SK-N-SH (cell line): ENCODE measurements at regions not wholly inside any gene's neighbourhood (a gene's known extent, or its start where the extent isn't known, plus 50 kb on each side); places are given as distances from the start of the nearest gene placed in this dataset.

ENCODE experiments used
- CTCF ChIA-PET: fragments of 300-600, 350-600 bp; formaldehyde crosslinking; extraction: SDS; loops from one replicate; lab custom pipeline; 2021; lab: Yijun Ruan, JAX
- POLR2A ChIA-PET: fragments of 350-600 bp; sonication (Branson Sonifier 250); formaldehyde crosslinking; extraction: SDS; loops from one replicate; lab custom pipeline; 2020; ENCODE audit warnings: antibody characterized with exemption, inconsistent platforms; lab: Yijun Ruan, JAX
- DNase-seq: peaks from one replicate; pipeline ENCODE4 v3.0.0; 2012
- H2AFZ ChIP-seq: fragments of 200-600 bp; sonication (generic); 2 replicates; pipeline ENCODE4 v1.8.1; 2016; ENCODE audit warnings: antibody characterized with exemption, mild to moderate bottlenecking, low read depth
- H3F3A ChIP-seq: fragments of 200-600 bp; sonication (generic); replicated peaks from 2 replicates; pipeline ENCODE3; 2016; ENCODE audit warnings: antibody characterized with exemption, mild to moderate bottlenecking; ENCODE audit not compliant: insufficient read depth
- H3K27ac ChIP-seq, 2 experiments: fragments of 200-500 bp in 1 of 2; fragments of 200-600 bp in 1 of 2; sonication (Bioruptor generic) in 1 of 2; sonication (generic), shearing (Covaris generic) in 1 of 2; 2 replicates each; pipeline versions ENCODE4 v1.5.1 to v1.6.1; 2014 to 2016; ENCODE audit warnings: low read depth in 2 of 2, inconsistent platforms in 1 of 2, low read length in 1 of 2, mild to moderate bottlenecking in 1 of 2, mixed read lengths in 1 of 2
- H3K27me3 ChIP-seq: fragments of 200-600 bp; sonication (generic), shearing (Covaris generic); 2 replicates; pipeline ENCODE4 v1.6.1; 2016; ENCODE audit warnings: mixed run types; ENCODE audit not compliant: insufficient read depth
- H3K36me3 ChIP-seq, 2 experiments: fragments of 200-500 bp in 1 of 2; fragments of 200-600 bp in 1 of 2; sonication (Bioruptor generic) in 1 of 2; sonication (generic) in 1 of 2; replicated peaks in 1 of 2; 2 replicates each; pipeline versions ENCODE3 to v1.5.1; 2014 to 2016; ENCODE audit warnings: low read length in 1 of 2, mild to moderate bottlenecking in 1 of 2; ENCODE audit not compliant: insufficient read depth in 2 of 2, control insufficient read depth in 1 of 2
- H3K4me1 ChIP-seq, 2 experiments: fragments of 200-500 bp in 1 of 2; fragments of 200-600 bp in 1 of 2; sonication (Bioruptor generic) in 1 of 2; sonication (generic), shearing (Covaris generic) in 1 of 2; 2 replicates each; pipeline versions ENCODE4 v1.5.1 to v1.6.1; 2014 to 2016; ENCODE audit warnings: low read depth in 1 of 2, low read length in 1 of 2, mixed run types in 1 of 2; ENCODE audit not compliant: insufficient read depth in 2 of 2, control insufficient read depth in 1 of 2
- H3K4me2 ChIP-seq: fragments of 200-600 bp; sonication (generic), shearing (Covaris generic); 2 replicates; pipeline ENCODE4 v1.6.1; 2017; ENCODE audit warnings: mixed run types
- H3K4me3 ChIP-seq, 2 experiments: fragments of 200-500 bp in 1 of 2; fragments of 200-600 bp in 1 of 2; sonication (Bioruptor generic) in 1 of 2; sonication (generic), shearing (Covaris generic) in 1 of 2; 2 replicates each; pipeline versions ENCODE4 v1.5.1 to v1.8.1; 2014 to 2016; ENCODE audit warnings: low read depth in 2 of 2, inconsistent platforms in 1 of 2, low read length in 1 of 2, mild to moderate bottlenecking in 1 of 2, mixed read lengths in 1 of 2, moderate library complexity in 1 of 2
- H3K79me2 ChIP-seq: fragments of 200-600 bp; sonication (generic); 2 replicates; pipeline ENCODE4 v1.8.1; 2017; ENCODE audit warnings: mild to moderate bottlenecking; ENCODE audit not compliant: insufficient read depth
- H3K9ac ChIP-seq: fragments of 200-600 bp; sonication (generic); 2 replicates; pipeline ENCODE4 v1.6.1; 2017; ENCODE audit warnings: mixed run types
- H3K9me2 ChIP-seq: fragments of 200-600 bp; sonication (generic); 2 replicates; pipeline ENCODE4 v1.6.1; 2017; ENCODE audit warnings: mixed run types
- H3K9me3 ChIP-seq: fragments of 200-600 bp; sonication (generic); 2 replicates; pipeline ENCODE4 v1.6.1; 2017; ENCODE audit warnings: mixed run types, mild to moderate bottlenecking, moderate library complexity
- H4K20me1 ChIP-seq: fragments of 200-600 bp; sonication (generic); 2 replicates; pipeline ENCODE4 v1.6.1; 2017; ENCODE audit warnings: mild to moderate bottlenecking, mixed run types; ENCODE audit not compliant: insufficient read depth
- CHD2 ChIP-seq: fragments of 150-350 bp; IDR thresholded peaks from 2 replicates; pipeline ENCODE4 v1.6.1; 2018; ENCODE audit warnings: low read length; ENCODE audit not compliant: partially characterized antibody
- ELF1 ChIP-seq: IDR thresholded peaks from 2 replicates; pipeline ENCODE4 v1.4.0; 2012
- FOSL2 ChIP-seq: IDR thresholded peaks from 2 replicates; pipeline ENCODE4 v1.4.0; 2012; ENCODE audit warnings: low read depth, mild to moderate bottlenecking, moderate library complexity, borderline replicate concordance
- FOXM1 ChIP-seq: IDR thresholded peaks from 2 replicates; pipeline ENCODE4 v1.4.0; 2012; ENCODE audit warnings: low read depth, mild to moderate bottlenecking
- JUND ChIP-seq: IDR thresholded peaks from 2 replicates; pipeline ENCODE4 v1.4.0; 2012
- MEF2A ChIP-seq: IDR thresholded peaks from 2 replicates; pipeline ENCODE4 v1.4.0; 2012; ENCODE audit warnings: low read depth, borderline replicate concordance
- RAD21 ChIP-seq: IDR thresholded peaks from 2 replicates; pipeline ENCODE4 v1.6.1; 2012; ENCODE audit warnings: mild to moderate bottlenecking, low read length
- RFX5 ChIP-seq: IDR thresholded peaks from 2 replicates; pipeline ENCODE4 v1.6.1; 2012; ENCODE audit warnings: mild to moderate bottlenecking, improper control_type of control experiment, low read length
- RXRA ChIP-seq: IDR thresholded peaks from 2 replicates; pipeline ENCODE4 v1.4.0; 2012; ENCODE audit warnings: low read depth, mild to moderate bottlenecking, borderline replicate concordance
- TAF1 ChIP-seq: IDR thresholded peaks from 2 replicates; pipeline ENCODE4 v1.6.1; 2012; ENCODE audit warnings: low read depth, mild to moderate bottlenecking, low read length, moderate library complexity, borderline replicate concordance
- TCF12 ChIP-seq: IDR thresholded peaks from 2 replicates; pipeline ENCODE4 v1.4.0; 2012
- TEAD4 ChIP-seq: IDR thresholded peaks from 2 replicates; pipeline ENCODE4 v1.4.0; 2012; ENCODE audit warnings: mild to moderate bottlenecking, borderline replicate concordance; ENCODE audit not compliant: insufficient read depth
- YY1 ChIP-seq: IDR thresholded peaks from 2 replicates; pipeline ENCODE4 v1.4.0; 2012; ENCODE audit warnings: low read depth, mild to moderate bottlenecking
- WGBS: methylation state at CpG from one replicate; pipeline ENCODE4 v1.1.6; 2017; ENCODE audit warnings: low lambda C conversion rate; 5-methylcytosine and 5-hydroxymethylcytosine counted together
- TF ChIP-seq, protein P1 (sequence below): fragments of 200-600 bp; sonication (generic); IDR thresholded peaks from 2 replicates; pipeline ENCODE4 v1.6.1; 2017; ENCODE audit warnings: antibody characterized with exemption, mild to moderate bottlenecking, moderate library complexity
- TF ChIP-seq, protein P2 (sequence below): IDR thresholded peaks from 2 replicates; pipeline ENCODE4 v1.4.0; 2012; ENCODE audit warnings: low read depth, borderline replicate concordance
- TF ChIP-seq, protein P3 (sequence below): IDR thresholded peaks from 2 replicates; pipeline ENCODE4 v1.4.0; 2012; ENCODE audit warnings: low read depth, borderline replicate concordance
- TF ChIP-seq, protein P4 (sequence below): IDR thresholded peaks from 2 replicates; pipeline ENCODE4 v1.6.1; 2012; ENCODE audit warnings: mild to moderate bottlenecking, low read depth, low read length, moderate library complexity
- TF ChIP-seq, protein P5 (sequence below): IDR thresholded peaks from 2 replicates; pipeline ENCODE4; 2012
- TF ChIP-seq, protein P6 (sequence below): IDR thresholded peaks from 2 replicates; pipeline ENCODE4 v1.4.0; 2012; ENCODE audit warnings: low read depth
- TF ChIP-seq, protein P7 (sequence below): fragments of 150-350 bp; IDR thresholded peaks from 2 replicates; pipeline ENCODE4 v1.6.1; 2016; ENCODE audit warnings: mild to moderate bottlenecking, low read depth, low read length

DNA sequence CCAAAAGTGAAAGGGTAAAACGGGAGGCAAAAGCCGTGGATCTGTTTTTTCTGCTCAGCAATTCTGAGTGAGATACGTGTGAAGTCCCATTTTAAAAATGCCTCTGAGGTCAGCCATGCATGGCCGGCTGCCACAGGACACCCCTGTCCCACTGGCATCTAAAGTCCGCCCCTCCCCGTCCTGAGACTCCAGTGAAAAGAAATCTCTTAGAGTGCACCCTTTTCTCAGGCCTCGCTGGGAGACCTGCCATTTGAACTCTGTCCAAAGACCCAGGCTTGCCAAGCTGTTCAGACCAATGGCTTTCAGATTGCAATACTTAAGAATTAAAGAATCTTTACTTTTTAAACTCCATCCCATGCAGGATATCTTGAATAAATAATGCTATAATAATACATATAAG lies 61.0 kb upstream of the SLC24A5 start:
- H3K27me3 ChIP-seq: no peaks in the 10 kb centered on the region
- peaks cover 4 to 6% of the 10 kb centered on the region in 2 experiments; a peak in 3 of 4 replicates for H3K4me1 ChIP-seq
- POLR2A ChIA-PET: no interaction called here
- H3K27ac ChIP-seq: no peak overlapping the region
- H3K9me3 ChIP-seq: no peaks in the 10 kb centered on the region
- no peak overlapping the region for H3K4me3 ChIP-seq
- no peak overlapping the region for H2AFZ ChIP-seq
- TF ChIP-seq FOXM1 (no peak), RAD21 (no peak), JUND (no peak), TAF1 (no peak), TEAD4 (no peak), FOSL2 (no peak), TCF12 (no peak), CHD2 (no peak), ELF1 (no peak), YY1 (no peak), MEF2A (no peak), RFX5 (no peak), RXRA (no peak)
- TF ChIP-seq, protein P1, sequence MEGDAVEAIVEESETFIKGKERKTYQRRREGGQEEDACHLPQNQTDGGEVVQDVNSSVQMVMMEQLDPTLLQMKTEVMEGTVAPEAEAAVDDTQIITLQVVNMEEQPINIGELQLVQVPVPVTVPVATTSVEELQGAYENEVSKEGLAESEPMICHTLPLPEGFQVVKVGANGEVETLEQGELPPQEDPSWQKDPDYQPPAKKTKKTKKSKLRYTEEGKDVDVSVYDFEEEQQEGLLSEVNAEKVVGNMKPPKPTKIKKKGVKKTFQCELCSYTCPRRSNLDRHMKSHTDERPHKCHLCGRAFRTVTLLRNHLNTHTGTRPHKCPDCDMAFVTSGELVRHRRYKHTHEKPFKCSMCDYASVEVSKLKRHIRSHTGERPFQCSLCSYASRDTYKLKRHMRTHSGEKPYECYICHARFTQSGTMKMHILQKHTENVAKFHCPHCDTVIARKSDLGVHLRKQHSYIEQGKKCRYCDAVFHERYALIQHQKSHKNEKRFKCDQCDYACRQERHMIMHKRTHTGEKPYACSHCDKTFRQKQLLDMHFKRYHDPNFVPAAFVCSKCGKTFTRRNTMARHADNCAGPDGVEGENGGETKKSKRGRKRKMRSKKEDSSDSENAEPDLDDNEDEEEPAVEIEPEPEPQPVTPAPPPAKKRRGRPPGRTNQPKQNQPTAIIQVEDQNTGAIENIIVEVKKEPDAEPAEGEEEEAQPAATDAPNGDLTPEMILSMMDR: no peak
- TF ChIP-seq, protein P2, sequence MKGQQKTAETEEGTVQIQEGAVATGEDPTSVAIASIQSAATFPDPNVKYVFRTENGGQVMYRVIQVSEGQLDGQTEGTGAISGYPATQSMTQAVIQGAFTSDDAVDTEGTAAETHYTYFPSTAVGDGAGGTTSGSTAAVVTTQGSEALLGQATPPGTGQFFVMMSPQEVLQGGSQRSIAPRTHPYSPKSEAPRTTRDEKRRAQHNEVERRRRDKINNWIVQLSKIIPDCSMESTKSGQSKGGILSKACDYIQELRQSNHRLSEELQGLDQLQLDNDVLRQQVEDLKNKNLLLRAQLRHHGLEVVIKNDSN: no peak
- TF ChIP-seq, protein P3, sequence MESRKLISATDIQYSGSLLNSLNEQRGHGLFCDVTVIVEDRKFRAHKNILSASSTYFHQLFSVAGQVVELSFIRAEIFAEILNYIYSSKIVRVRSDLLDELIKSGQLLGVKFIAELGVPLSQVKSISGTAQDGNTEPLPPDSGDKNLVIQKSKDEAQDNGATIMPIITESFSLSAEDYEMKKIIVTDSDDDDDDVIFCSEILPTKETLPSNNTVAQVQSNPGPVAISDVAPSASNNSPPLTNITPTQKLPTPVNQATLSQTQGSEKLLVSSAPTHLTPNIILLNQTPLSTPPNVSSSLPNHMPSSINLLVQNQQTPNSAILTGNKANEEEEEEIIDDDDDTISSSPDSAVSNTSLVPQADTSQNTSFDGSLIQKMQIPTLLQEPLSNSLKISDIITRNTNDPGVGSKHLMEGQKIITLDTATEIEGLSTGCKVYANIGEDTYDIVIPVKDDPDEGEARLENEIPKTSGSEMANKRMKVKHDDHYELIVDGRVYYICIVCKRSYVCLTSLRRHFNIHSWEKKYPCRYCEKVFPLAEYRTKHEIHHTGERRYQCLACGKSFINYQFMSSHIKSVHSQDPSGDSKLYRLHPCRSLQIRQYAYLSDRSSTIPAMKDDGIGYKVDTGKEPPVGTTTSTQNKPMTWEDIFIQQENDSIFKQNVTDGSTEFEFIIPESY: no peak
- TF ChIP-seq, protein P4, sequence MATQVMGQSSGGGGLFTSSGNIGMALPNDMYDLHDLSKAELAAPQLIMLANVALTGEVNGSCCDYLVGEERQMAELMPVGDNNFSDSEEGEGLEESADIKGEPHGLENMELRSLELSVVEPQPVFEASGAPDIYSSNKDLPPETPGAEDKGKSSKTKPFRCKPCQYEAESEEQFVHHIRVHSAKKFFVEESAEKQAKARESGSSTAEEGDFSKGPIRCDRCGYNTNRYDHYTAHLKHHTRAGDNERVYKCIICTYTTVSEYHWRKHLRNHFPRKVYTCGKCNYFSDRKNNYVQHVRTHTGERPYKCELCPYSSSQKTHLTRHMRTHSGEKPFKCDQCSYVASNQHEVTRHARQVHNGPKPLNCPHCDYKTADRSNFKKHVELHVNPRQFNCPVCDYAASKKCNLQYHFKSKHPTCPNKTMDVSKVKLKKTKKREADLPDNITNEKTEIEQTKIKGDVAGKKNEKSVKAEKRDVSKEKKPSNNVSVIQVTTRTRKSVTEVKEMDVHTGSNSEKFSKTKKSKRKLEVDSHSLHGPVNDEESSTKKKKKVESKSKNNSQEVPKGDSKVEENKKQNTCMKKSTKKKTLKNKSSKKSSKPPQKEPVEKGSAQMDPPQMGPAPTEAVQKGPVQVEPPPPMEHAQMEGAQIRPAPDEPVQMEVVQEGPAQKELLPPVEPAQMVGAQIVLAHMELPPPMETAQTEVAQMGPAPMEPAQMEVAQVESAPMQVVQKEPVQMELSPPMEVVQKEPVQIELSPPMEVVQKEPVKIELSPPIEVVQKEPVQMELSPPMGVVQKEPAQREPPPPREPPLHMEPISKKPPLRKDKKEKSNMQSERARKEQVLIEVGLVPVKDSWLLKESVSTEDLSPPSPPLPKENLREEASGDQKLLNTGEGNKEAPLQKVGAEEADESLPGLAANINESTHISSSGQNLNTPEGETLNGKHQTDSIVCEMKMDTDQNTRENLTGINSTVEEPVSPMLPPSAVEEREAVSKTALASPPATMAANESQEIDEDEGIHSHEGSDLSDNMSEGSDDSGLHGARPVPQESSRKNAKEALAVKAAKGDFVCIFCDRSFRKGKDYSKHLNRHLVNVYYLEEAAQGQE: no peak
- TF ChIP-seq, protein P5, sequence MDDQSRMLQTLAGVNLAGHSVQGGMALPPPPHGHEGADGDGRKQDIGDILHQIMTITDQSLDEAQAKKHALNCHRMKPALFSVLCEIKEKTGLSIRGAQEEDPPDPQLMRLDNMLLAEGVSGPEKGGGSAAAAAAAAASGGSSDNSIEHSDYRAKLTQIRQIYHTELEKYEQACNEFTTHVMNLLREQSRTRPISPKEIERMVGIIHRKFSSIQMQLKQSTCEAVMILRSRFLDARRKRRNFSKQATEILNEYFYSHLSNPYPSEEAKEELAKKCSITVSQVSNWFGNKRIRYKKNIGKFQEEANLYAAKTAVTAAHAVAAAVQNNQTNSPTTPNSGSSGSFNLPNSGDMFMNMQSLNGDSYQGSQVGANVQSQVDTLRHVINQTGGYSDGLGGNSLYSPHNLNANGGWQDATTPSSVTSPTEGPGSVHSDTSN: no peak
- TF ChIP-seq, protein P6, sequence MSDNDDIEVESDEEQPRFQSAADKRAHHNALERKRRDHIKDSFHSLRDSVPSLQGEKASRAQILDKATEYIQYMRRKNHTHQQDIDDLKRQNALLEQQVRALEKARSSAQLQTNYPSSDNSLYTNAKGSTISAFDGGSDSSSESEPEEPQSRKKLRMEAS: no peak
- TF ChIP-seq, protein P7, sequence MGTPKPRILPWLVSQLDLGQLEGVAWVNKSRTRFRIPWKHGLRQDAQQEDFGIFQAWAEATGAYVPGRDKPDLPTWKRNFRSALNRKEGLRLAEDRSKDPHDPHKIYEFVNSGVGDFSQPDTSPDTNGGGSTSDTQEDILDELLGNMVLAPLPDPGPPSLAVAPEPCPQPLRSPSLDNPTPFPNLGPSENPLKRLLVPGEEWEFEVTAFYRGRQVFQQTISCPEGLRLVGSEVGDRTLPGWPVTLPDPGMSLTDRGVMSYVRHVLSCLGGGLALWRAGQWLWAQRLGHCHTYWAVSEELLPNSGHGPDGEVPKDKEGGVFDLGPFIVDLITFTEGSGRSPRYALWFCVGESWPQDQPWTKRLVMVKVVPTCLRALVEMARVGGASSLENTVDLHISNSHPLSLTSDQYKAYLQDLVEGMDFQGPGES: no peak
- no peaks in the 10 kb centered on the region for H3K36me3 ChIP-seq
- no peak overlapping the region for H3K4me2 ChIP-seq
- H3K9ac ChIP-seq: no peak overlapping the region
- no peaks in the 10 kb centered on the region for H3F3A ChIP-seq
- H4K20me1 ChIP-seq: no peaks in the 10 kb centered on the region
- 31% methylated on average over 7 of the region's 7 CpGs for WGBS
- no peak for DNase-seq
- H3K9me2 ChIP-seq: no peaks in the 10 kb centered on the region
- H3K79me2 ChIP-seq: no peaks in the 10 kb centered on the region
- CTCF ChIA-PET: no interaction called here
